GM10266 (cell line): ENCODE measurements at regions not wholly inside any gene's neighbourhood (a gene's known extent, or its start where the extent isn't known, plus 50 kb on each side); places are given as distances from the start of the nearest gene placed in this dataset.

Experiments
- DNase-seq: peaks from one replicate; pipeline ENCODE4 v3.0.0; 2012; ENCODE audit errors: extremely low spot score
- TF ChIP-seq, protein P1 (sequence below): IDR thresholded peaks from 2 replicates; pipeline ENCODE4 v1.5.1; 2012; ENCODE audit warnings: mild to moderate bottlenecking, low read depth; ENCODE audit not compliant: control insufficient read depth, insufficient read depth; ENCODE audit errors: missing control alignments

DNA sequence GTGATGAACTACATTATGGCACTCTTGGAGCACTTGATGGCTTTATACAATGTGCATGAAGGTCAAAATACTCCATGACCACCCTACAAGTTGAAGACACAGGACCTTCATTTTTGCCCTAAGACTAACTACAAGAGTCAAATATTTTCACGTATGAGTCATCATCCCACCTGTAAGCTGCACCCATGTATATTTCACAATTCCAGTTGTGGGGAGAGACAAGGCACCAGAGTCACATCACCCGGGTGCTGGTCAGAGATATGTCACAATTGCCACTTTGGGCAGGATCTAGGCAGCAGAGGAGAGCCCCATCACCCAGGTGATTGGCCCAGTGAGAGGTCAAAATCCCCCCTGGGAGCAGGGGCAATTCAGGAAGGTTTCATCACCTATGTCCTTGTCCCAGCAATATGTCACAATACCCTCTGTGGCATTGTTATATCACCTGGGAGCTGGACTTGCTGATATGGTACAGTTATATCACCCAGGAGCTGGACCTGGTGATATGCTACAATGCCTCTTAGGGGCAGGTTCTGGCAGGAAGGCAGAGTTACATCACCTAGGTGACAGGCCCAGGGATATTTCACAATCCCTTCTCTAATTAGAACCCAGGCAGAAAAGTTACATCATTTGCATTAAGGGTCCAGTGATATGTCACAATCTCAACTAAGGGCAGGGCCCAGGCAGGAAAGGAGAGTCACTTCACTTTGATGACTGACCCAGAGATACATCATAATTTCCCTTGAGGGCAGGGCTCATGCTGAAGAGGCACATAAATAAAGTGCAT lies 1839.2 kb downstream of the TP53TG3F start:
- TF ChIP-seq, protein P1, sequence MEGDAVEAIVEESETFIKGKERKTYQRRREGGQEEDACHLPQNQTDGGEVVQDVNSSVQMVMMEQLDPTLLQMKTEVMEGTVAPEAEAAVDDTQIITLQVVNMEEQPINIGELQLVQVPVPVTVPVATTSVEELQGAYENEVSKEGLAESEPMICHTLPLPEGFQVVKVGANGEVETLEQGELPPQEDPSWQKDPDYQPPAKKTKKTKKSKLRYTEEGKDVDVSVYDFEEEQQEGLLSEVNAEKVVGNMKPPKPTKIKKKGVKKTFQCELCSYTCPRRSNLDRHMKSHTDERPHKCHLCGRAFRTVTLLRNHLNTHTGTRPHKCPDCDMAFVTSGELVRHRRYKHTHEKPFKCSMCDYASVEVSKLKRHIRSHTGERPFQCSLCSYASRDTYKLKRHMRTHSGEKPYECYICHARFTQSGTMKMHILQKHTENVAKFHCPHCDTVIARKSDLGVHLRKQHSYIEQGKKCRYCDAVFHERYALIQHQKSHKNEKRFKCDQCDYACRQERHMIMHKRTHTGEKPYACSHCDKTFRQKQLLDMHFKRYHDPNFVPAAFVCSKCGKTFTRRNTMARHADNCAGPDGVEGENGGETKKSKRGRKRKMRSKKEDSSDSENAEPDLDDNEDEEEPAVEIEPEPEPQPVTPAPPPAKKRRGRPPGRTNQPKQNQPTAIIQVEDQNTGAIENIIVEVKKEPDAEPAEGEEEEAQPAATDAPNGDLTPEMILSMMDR, result no peak
- no peak for DNase-seq

DNA sequence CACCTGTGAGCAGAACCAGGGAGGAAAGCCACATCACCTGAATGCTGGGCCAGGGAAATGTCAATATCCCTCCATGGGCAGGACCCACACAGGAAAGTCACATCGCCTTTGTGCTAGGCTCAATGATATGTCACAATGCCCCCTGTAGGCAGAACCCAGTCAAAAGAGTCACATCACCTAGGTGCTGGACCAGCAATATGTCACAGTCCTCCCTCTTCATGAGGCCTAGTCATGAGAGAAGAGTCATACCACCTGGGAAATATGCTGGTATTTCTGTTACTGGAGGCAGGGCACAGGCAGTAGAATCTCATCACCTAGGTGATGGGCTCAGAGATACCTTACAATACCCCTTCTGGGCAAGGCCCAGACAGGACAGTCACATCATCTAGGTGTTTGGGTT lies 1843.4 kb downstream of the TP53TG3F start:
- TF ChIP-seq, protein P1, result no peak
- no peak for DNase-seq

DNA sequence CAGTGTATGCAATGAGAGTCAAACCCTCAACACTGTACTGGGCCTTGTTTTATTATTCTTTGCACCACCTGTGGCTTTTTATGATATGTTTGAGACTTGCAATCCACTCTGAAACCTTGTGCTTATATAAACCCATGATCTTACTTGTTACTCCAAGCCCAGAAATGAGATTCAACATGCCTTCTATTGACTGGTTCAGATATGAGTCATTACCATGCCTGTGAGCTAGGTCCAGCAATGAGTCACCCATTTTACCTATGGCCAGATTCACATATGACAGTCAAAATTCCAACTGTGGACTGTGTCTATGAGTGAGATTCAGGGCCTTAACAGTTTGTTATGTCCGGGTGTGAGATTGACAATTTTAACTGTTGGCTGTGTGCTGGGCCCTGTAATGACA lies 1846.1 kb downstream of the TP53TG3F start:
- TF ChIP-seq, protein P1, result no peak
- DNase-seq, result no peak

DNA sequence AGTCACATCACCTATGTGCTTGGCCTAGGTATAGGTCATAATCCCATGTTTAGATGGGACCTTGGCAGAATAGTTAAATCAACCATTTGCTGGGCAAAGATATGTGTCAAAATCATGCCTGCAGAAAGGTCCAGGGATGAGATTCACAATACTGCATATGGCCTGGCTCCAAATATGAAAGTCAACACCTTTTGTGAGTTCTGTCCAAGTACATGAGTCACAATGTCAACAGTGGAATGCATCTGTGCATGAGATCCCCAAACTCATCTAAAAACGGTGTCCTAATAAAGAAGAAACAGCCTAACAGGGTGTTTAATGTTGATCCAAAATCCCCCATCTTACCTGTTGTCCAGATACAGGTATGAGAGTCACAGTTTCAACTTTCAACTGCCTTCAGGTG lies 1847.5 kb downstream of the TP53TG3F start:
- TF ChIP-seq, protein P1, result no peak
- no peak for DNase-seq

DNA sequence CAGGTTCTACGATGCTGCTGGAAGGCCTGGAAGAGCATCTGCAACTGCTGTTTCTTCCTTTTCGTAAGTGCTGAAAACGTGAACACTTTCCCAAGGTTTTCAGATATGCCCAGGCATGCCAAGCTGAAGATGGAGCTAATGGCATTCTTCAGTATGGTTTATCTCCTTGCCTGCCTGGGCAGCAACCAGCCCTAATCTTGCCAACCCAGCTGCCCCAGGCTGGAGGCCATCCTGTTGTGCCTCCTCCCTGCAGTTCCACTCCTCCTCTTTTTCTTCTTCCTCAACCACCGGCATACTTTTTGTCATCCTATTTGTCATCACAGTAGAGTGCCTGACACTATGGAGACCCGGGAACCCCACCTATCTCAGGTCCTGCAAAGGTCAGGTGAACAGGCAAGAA lies 1849.3 kb downstream of the TP53TG3F start:
- TF ChIP-seq, protein P1, result no peak
- DNase-seq, result no peak

DNA sequence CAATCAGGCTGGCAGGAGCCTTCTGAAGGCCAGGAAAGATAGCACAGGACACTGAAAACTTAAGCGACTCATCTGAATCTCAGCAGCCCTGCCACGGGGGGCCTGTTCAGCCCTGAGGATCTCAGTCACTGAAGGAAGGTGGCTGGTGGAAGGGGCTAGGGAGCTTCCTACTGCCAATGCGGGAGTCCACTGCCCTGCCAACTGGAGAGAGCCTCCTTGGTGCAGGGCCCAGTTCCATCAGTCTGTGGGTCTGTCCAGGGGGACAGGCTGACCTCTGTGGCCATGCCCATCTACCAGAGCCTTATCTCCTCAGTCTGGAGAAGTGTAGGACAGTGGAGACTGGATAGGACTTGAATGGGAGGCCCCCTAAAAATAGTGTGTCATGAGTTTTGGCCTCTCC lies 1851.6 kb downstream of the TP53TG3F start:
- DNase-seq, result no peak
- TF ChIP-seq, protein P1, result no peak

DNA sequence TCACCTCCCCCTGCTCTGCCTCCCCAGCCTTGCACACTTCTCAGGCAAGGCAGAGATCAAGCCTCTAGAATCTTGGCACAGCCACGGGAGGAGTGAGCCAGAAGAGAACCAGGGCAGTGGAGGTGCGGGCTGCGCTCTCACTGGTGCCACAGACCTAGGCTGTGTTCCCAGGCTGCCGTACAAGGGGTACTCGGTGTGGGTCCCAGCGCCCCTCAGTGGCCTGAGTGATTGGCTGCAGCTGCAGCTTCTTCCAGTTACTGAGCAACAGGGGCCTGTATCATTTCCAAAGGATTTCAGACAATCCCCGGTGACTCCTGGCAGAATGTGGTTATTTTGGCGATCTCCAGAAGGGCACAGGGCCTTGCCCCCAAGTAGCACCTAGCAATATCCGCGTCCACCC lies 1852.1 kb downstream of the TP53TG3F start:
- DNase-seq, result no peak
- TF ChIP-seq, protein P1, result no peak
